ENCODE measurements at regions not wholly inside any gene's neighbourhood (a gene's known extent, or its start where the extent isn't known, plus 50 kb on each side); places are given as distances from the start of the nearest gene placed in this dataset.
A peak's percentile ranks its signal among the peaks of the same experiment; 100 is the strongest.

DNA sequence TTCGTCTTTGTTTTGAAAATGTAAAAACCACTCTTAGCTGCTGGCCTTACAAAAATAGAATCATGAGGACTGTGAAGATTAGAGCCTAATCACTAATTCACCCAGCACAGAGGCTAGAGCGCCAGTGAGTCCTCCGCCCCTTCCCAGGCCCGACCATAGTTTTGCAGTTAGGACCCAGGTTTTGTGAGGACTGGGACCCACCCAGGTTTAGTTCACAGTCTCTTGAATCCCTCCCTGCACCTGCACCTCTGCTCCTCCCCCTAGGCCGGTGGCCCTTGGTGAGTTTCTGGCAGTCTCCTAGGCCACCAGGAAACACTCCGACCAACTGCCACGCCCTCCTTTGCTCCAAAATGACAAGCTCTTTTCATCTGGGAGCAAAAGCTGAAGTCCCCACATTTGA, 136.0 kb upstream of the CCDC54 start:
- peak in 1 of 2 donors; percentile 1 for DNase-seq (ENCODE audit: low read depth in 2 of 2)

GRCh38 chr3:107242579-107242978, 134.7 kb upstream of the CCDC54 start:
- DNase-seq (ENCODE audit: low read depth in 2 of 2): no peak

GRCh38 chr3:107247116-107247515, 130.1 kb upstream of the CCDC54 start:
- no peak for DNase-seq (ENCODE audit: low read depth in 2 of 2)

GRCh38 chr3:107249132-107249531, 128.1 kb upstream of the CCDC54 start:
- no peak for DNase-seq (ENCODE audit: low read depth in 2 of 2)

DNA sequence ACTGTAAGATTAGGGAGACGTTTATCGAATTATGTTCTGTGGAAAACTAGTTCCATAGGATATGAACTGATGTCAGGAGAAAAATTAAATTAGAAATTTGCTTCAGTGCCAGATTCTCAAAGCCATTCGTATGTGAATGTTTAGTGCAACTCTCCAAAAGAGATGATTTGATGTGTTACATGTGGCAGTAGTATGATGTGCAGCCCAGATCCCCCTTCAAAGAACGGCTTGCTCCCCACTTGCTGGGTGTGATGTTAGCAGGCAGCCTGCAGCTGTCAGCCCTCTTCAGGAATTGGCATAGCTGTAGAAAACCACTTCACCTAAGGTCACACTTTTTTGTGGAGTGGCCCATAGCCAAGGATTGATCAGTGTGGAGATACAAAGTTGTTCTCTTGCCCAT, 127.0 kb upstream of the CCDC54 start:
- DNase-seq (ENCODE audit: low read depth in 2 of 2): no peak

DNA sequence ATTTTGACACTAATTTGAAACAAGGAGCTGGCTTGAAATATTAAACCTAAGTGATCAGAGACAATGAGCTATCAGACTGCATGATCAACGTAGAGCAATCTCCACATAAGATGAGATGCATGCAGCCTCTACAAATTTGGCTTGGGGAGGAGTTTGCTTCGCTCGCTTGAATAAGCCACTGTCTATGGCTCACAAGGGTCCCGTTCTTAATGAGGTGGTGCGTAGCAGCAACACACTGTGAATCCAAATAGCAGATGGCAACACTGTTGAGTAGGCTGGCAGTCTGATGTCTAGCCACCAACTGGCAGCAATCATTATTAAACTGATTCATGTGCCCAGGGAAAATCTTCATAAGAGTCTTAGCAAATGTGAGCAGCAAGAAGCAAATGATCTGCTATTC, 125.4 kb upstream of the CCDC54 start:
- no peak for DNase-seq (ENCODE audit: low read depth in 2 of 2)

DNA sequence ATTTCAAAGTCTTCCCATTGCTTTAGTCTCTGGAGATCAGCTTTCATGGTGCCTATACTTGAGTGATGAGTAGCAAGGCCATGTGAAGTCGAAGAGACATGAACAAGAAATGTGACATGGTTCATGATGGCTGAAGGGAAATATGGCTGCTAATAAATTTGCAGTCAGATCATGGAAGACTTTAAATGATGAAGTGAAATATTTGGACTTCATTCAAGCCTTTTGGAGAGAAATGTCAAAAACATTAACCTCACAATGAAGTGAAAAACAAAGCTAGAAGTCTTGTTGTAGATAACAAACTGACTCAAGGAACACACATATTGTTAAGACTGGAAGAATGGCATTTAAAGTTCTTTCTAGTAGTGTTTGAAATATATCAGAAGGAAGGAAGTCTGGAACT, 120.3 kb upstream of the CCDC54 start:
- DNase-seq (ENCODE audit: low read depth in 2 of 2): no peak

GRCh38 chr3:107258300-107258699, 118.9 kb upstream of the CCDC54 start:
- DNase-seq (ENCODE audit: low read depth in 2 of 2): peak in 1 of 2 donors; percentile 6

GRCh38 chr3:107260207-107260606, 117.0 kb upstream of the CCDC54 start:
- DNase-seq (ENCODE audit: low read depth in 2 of 2): no peak

DNA sequence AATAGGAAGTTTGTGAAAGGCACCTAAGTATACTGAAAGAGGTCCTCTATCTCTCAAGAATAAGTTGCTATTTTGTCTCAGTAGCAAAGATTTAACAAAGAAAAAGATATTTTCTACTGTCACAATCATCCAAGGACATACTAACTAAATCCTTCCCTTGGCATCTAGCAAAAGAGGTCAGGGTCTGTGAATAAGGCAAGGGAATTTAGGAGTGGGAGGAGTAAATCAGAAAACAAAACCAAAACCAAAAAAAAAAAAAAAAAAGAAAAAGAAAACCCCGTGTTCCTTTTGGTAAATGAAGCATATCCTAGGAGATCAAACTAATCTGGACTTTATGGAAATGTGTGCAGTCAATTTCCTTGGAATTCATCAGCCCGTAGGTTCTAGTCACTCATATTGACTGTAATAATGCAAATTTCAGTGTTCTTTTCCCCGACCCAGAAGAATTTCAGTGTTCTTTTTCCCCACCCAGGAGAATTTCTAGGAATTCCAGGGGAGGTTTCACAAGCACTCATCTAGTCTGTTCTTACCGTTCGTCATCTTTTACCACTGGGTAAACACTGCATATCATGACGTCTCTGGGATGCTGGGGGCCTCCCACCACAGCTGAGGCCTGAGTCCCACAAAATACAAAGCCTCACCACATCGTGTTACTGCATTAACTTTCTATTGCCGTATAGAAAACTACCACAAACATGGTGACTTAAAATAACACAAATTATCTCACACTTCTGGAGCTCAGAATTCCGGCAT, 113.8 kb upstream of the CCDC54 start:
- DNase-seq (ENCODE audit: low read depth in 2 of 2): no peak

- DNase-seq (ENCODE audit: low read depth in 2 of 2): no peak
These were observed 112.4 kb upstream of the CCDC54 start for GRCh38 chr3:107264888-107265287.

- DNase-seq (ENCODE audit: low read depth in 2 of 2): no peak
These were observed 111.7 kb upstream of the CCDC54 start for GRCh38 chr3:107265526-107265925.

- no peak for DNase-seq (ENCODE audit: low read depth in 2 of 2)
These were observed 108.8 kb upstream of the CCDC54 start for GRCh38 chr3:107268469-107268868.

GRCh38 chr3:107269136-107269535, 108.1 kb upstream of the CCDC54 start:
- DNase-seq (ENCODE audit: low read depth in 2 of 2): no peak

GRCh38 chr3:107271787-107272387, 105.4 kb upstream of the CCDC54 start:
- peak; percentile 28 to 50 for DNase-seq (ENCODE audit: low read depth in 2 of 2)

DNA sequence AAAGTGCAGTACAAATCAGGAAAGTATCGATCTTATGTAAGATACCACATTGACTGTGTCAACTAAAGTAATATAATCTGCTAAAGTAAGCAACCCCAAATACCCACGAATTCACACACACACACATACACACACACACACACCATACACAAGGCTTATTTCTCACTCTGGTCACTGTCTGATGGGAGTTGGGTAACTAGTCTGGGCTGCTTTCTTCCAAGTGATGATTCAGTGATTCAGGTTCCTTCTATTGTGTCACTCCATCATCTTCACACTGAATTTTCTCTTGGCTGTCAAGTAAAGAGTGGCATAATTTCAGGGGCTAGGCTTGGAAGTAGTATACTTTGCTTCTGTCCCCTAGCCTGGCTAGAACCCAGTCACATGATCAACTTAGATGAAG, 104.8 kb upstream of the CCDC54 start:
- no peak for DNase-seq (ENCODE audit: low read depth in 2 of 2)

DNA sequence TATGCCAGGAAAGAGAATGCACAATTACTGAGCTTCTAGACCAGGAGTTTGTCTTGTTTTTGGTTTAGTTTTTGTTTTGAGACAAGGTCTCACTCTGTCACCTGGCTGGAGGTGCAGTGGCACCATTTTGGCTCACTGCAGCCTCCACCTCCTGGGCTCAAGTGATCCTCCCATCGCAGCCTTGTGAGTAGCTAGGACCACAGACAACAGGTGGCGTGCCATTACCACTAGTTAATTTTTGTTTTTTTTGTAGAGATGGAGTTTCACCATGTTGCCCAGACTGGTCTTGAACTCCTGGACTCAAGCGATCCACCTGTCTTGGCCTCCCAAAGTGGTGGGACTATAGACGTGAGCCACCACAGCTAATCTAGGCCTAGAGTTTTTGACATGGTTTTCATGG, 104.4 kb upstream of the CCDC54 start:
- no peak for DNase-seq (ENCODE audit: low read depth in 2 of 2)

DNA sequence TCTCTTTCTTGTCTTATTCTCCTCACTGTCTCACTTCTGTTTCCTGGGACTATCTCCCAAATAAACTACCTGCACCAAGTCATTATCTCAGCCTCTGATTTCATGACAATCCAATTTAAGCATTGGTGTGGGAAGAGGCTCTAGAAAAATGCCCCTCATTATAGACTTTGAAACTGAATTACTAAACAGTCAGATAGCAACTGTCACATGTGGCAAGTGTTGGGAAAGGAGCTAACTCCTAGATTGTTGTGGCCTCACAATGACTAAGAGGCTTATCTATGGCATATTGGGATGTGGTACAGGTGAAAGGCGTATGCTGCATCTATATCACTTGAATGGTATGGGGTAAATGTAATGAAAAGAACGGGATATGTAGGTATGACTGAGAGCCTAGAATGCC, 103.5 kb upstream of the CCDC54 start:
- DNase-seq (ENCODE audit: low read depth in 2 of 2): no peak

- no peak for DNase-seq (ENCODE audit: low read depth in 2 of 2)
These were observed 101.7 kb upstream of the CCDC54 start for GRCh38 chr3:107275511-107275910.

GRCh38 chr3:107283948-107284347, 93.3 kb upstream of the CCDC54 start:
- no peak for DNase-seq (ENCODE audit: low read depth in 2 of 2)

GRCh38 chr3:107284612-107285011, 92.6 kb upstream of the CCDC54 start:
- DNase-seq (ENCODE audit: low read depth in 2 of 2): no peak

DNA sequence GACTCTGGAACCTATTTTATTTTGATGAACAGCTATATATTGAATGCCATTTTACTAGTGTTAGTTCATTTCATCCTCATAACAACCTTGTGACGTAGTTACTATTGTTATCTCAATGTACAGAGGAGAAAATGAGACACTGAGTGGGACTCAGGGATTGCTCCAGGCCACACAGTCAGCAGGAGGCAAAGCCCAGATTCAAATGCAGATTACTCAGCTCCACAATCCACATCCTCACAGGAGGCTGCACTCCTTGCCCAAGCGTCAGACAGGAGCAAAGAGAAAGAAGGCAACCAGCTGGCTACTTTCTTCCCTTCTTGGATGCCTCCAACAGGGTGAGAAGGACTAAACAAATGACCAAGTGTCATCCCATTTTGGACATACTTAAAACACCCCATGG, 92.0 kb upstream of the CCDC54 start:
- no peak for DNase-seq (ENCODE audit: low read depth in 2 of 2)

- no peak for DNase-seq (ENCODE audit: low read depth in 2 of 2)
These were observed 87.9 kb upstream of the CCDC54 start for GRCh38 chr3:107289354-107289753.

DNA sequence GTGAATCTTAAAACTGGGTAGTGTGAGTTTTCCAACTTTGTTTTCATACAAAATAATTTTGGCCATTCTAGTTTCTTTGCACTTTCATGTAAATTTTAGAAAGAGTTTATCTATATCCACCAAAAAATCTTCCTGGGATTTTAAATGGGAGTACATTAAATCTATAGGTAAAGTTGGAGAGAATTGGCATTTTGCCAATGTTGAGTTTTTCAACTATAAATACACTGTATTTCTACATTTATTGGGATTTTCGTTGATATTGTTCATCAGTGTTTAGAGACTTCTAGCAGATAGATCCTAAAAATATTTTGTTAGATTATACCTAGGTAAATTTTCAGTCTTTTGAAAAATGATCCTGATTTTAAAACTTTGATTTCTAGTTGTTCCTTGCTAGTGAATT, 83.1 kb upstream of the CCDC54 start:
- DNase-seq (ENCODE audit: low read depth in 2 of 2): no peak

All from dermis microvascular lymphatic vessel endothelial cell (primary cell).